CD4-positive, alpha-beta T cell treated with Interleukin-12 subunit alpha and Interleukin-12 subunit beta, for 1 hour (primary cell): ENCODE measurements at regions not wholly inside any gene's neighbourhood (a gene's known extent, or its start where the extent isn't known, plus 50 kb on each side); places are given as distances from the start of the nearest gene placed in this dataset.

ENCODE experiments used
- DNase-seq: peaks from one replicate; pipeline ENCODE4 v3.0.0-alpha.2; 2020

DNA sequence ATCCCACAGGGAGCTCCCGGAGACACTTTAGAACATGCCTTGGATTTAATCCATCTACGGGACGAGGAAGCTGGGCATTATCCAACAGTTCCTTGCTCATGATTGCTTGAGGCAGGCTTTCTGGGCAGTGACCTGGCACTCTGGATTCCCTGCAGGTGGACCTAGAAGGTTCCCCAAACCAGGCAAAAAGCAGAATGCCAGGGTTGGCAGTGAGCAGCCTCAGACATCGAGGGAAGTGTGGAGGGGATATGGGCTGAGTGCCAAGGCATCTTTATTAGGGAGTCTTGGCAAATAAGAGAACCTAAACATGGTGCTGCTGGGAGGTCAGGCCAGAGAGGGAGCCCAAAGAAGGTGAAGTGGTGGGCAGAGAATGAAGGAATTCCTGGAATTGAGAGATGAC lies 158.5 kb downstream of the CD83 start:
- DNase-seq = no peak

DNA sequence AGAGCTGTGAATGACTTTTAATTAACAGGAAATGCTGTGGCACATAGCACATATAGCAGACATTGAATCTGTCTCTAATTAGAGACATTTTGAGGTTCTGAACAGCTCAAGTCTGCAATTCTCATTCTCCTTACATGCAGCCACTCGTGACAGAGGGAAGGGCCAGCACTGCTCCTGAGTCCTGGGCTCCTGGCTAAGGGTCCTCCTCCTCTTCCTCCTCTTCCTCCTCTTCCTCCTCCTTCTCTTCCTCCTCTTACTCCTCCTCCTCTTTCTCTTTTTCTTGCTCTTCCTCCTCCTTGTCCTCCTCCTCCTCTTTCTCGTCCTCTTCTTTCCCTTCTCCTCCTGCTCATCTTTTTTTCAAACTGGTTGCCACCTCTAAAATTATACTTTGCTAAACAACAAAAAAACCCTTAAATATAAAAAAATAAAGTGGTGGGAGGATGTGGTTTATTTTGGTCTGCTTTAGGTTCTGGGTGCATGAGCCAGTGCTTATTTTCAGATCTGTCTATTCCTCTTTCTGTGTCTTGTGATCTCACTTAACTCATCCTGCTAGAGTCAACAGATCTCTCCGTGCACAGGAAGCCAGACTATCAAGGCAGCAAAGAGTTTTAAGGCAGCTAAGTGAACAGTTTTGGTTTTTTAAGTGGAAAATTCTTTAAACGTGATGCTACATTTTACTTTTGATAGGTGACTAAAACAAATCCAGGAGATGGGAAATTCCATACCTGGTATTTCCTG lies 159.3 kb downstream of the CD83 start:
- peak; percentile 45 for DNase-seq

DNA sequence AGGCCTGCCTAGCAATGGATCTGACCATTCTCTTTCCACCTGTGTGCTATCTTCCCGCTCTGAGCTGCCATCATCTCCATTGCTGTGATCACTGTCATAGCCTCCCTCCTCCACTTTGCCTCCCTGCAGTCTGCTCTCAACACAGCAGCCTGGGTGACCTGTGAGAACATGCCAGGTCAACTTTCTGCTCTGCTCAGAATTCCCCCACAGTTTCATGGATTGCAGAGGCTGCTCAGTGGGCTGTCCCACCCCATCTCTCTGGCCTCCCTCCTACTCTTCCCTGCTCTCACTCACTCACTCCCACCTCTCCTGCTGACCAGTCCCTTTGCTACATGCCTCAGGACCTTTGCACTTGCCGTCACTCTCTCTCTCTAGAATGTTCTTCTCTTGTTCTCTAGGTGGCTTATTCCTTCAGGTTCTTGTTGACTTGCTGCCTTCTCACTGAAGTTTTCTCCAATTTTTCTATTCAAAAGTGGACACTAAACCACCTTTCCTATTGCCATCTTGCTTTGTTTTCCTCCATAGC lies 159.9 kb downstream of the CD83 start:
- DNase-seq = no peak

DNA sequence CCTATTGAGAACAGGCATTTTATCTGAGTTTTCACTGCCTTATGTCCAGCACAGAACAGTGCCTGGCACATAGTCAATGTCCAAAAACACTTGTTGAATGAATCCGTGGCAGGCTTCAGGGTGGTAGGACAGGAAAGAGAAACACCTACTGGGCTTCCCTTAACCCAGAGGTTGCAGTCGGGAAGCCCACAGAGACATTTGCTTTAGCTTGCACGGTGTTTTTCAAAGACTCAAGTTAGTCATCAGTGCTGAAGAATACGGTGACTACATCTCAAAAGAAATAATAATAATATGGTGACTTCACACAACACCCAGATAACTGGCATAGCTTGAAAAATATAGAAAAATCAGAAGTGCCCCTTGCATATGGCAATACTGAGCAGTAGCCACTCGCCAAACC lies 160.4 kb downstream of the CD83 start:
- no peak for DNase-seq

DNA sequence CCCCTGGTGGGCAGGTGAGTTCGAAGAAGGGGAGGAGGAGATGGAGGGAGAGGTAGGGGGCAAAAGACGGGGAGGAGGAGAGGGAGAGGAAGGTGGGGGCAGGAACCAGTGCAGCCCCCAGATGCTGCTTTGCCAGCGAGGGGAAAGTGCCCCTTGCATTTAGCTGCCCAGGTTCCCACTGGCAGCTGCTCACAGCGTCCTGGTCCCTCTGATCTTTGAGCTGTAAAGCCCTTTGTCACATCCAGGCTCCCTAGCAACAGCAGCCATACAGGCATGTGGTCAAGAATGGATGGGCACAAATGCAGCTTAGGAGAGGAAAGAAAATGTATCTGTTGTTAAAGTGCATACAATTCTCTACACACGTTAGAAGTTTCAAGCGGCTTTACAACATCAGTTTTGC lies 160.9 kb downstream of the CD83 start:
- no peak for DNase-seq

DNA sequence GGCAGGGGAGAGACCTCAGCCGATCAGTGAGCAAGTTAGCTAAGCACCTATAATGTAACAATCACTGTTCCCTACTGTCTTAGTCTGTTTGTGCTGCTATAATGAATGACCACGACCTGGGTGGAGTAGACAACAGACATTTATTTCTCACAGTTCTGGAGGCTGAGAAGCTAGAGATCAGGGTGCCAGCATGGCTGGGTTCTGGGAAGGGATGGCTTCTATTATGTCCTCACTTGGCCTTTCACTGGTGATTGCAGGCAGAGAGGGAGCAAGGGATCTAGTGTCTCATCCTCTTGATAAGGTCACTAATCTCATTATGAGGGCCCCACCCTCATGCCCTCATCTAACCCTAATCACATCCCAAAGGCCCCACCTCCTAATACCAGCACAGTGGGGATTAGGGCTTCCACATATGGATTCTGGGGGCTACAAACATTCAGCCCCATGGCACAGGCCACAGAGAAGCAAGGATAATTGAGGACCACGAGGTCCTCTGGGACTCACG lies 162.5 kb downstream of the CD83 start:
- no peak for DNase-seq

DNA sequence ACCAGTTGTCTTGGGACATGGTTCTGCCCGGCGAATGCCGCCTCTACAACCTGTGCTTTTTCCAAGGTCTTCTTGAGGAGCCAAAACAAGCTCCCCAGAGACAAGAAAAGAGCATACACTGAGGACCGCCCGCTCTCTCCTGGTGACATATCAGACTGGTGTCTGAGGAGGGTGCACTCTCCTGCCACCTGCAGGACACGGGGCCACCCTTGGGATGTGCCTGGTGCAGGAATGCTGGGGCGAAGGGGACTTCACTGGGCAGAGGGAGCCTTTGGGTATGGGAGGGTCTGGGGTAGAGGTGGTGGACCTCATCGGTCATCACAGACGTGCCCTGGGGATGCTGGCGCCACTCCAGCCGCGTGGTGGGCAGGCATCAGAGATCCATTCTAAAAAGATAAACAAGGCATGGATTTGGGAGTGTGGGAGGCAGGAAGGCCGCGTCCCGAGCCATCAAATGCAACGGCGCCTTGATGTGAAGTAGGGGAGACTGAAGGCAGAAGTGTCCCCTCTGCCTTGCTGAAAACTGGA lies 163.3 kb downstream of the CD83 start:
- no peak for DNase-seq

DNA sequence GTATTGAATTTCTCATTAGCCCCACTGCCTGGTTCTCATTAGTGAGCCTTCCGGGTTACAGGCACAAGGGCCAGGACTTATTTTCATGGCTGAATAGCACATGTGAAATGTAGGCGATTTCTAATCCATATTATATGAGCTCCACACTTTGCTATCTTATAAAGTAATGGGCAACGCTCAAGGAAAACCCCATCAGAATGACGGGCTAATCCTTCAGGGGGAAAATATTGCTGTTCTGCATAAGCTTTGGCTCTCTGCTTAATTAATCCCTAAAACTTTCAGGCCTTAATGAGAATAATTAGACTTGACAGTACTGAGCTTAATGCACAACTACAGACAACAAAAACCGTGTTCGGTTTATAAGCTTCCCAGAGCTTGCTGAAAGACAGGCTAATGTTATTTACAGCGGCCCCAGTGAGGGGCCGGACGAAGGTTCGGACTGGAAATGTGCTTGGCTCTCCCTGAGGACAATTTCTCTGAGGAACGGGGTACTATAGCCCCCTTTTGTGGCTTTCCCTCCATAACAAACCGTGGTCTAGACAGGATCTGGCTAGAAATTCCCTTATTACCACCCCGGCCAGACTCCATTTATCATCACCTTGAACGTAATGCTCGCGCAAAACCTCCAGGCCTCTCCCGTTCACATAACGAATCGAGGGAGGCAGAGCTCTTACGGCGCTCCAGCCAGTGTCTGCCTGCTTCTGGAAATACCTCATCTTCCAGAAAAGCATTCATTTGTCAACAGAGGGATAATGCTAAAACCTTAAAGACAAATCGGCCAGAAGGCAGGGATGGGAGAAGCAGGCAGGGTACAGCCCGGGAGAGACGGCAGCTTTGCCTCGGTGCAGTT lies 164.5 kb downstream of the CD83 start:
- no peak for DNase-seq

DNA sequence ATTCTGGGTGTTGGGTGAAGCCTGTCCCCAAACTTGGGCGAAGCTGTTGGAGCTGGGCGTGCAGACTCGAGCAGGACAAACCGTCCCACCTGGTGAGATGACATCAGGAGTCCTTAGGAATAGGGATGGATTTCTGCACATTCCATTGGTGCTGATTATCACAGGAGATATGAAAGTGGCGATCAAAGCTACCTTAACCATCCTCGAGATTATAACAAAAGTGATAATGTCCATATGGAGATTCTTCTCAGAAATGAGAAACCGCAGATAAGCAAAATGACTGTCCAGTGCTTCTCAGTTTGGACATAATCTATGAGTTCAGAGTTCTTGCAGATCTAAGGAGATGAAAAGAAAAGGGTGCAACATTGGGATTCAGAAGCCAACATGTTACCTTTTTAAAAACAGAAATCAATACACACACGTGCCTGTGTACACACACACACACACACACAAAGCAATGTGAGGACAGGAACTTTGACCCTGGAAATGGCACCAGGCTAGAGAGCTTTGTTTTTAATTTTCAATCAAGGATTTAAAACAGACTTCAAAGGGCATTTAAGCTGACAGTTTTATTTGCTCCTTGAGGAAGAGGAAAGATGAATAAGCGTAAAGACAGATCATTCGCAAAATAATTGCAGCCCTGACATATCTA lies 165.4 kb downstream of the CD83 start:
- DNase-seq = no peak

DNA sequence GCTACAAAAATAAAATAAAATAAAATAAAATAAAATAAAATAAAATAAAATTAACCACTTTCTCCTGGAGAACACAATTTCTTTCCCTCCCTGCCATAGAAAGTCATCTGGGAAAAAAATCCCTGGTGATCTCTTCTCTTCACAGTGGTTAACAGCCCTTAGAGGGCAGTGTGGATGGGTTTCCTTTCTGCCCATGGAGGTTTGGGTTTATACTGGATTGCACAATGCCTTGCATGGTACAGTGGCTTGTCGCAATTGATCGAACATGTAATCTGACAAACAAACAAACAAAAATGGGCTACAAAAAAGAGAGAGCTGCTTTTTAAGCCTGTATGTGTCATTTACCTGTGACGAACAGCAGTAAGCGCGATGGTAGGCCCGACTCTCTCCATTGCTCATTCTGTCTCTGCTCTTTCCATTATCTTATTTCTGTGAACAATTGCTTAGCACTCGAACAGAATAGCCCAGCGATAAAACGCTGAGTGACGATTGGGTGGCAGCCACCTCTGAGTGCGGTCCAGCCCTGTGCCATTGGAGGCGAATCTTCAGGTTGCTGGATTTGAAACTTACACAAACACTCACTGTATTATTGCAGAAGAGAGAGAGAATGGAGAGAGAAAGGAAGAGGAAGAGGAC lies 166.1 kb downstream of the CD83 start:
- no peak for DNase-seq

DNA sequence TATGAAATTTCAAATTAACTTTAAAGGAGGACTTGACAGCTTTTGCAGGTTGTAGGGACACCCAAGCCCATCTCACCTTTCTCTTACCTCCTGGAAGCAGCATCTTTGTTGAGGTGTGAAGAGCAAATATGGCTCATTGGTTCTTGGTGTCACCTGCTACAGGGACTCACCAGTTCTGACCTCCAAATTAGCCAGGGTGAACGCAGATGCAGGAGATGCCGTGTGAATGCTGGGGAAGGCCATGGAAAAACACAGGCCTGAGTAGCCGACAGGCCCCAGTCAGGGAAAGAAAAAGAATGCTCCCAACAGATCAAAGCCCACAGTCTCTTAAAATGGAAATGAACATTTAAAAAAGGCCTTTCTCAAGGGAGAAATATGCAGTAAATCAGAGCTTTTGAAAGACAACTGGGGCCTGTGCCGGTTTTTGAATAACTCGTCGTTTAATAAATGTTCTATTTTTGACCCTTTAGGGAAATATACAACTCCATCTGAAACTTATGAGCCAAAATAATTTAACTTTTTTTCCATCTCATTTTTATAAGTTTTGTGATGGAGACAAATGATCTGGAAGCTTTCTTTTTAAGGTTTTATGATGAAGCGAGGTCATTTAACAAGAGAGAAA lies 167.5 kb downstream of the CD83 start:
- DNase-seq = no peak

DNA sequence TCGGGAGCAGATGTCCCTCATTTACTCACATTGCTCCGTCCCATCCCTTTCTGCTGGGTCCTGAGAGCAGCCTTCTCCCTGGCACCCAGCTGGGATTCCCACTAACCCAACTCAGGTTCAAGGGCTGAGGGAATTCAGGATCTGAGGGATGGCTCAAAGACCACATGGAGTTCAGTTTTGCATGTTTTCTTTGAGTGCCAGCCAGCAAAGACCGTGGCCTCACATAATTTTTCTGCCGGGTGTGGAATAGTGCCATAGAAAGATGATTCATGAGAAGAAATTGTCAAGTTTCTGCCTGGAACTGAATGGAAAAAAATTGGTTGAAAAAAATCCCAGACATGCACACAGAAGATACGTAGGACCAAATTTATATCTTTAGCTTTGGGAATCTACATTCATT lies 168.6 kb downstream of the CD83 start:
- DNase-seq = no peak

DNA sequence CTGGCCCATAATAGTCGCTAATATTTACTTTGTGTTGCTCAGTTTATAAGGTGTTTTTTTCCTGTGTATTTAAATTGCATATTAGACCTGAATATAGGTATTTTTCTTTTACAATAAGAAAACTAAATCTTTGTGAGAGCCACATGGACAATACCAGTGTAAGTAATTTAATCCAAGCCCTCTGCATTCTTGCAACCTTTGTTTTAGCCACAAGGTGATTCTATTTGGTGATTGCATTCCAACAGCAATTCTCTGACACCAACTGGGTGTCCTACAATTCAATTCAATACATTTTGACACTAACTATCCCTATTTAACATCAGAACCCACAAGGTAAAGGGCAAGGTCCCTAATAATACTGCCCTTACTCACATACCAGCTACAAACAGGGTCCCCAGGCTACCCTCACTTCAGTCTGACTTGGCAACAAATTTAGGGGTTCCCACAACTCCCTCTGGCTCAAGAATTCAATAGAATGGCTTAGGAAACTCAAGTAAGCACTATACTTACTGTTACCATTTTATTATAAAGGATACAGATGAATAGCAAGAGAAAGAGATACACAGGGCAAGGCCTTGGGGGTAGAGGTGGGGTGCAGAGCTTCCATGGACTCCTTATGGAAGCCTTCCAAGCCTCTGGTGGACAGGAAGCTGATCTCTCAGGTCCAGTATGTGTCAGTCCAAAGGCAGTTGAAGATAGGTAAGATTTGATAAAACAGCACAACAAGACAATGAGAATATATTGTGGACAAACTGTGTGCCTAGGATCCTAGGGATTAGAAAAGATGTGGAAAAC lies 169.3 kb downstream of the CD83 start:
- no peak for DNase-seq

DNA sequence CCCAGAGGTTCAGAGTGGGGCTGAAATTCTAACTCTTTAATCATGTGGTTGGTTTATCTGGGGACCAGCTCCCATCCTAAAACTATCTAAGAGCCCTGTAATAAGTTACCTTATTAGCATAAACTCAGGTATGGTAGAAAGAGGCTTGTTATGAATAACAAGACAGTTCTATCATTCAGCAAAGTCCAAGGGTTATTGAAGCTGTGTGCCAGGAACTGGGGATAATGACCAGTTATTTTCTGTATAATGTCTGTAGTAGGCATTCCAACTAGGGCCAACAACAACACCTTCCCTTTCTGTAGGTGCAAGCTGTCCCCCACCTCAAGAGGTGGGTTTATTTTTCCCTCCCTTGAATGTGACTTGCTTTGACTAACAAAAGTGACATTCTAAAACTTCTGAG lies 170.1 kb downstream of the CD83 start:
- no peak for DNase-seq

DNA sequence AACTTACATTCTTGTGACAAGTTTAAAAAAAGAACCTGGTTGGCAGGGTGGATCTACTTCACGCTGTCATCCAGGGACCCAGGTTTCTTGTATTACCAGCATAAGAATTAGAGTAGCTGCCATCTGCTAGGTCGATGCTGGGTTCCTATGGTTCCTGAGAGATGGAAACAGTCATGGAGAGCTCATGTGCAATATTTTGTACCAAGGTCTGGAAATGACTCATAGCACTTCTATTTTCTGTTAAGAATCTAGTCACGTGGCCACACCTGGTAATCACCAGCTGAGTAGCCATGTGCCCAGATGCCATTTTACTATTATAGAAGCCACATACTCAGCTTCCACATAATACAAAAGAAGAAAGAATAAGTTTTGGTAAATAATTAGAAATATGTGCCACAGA lies 171.3 kb downstream of the CD83 start:
- no peak for DNase-seq

DNA sequence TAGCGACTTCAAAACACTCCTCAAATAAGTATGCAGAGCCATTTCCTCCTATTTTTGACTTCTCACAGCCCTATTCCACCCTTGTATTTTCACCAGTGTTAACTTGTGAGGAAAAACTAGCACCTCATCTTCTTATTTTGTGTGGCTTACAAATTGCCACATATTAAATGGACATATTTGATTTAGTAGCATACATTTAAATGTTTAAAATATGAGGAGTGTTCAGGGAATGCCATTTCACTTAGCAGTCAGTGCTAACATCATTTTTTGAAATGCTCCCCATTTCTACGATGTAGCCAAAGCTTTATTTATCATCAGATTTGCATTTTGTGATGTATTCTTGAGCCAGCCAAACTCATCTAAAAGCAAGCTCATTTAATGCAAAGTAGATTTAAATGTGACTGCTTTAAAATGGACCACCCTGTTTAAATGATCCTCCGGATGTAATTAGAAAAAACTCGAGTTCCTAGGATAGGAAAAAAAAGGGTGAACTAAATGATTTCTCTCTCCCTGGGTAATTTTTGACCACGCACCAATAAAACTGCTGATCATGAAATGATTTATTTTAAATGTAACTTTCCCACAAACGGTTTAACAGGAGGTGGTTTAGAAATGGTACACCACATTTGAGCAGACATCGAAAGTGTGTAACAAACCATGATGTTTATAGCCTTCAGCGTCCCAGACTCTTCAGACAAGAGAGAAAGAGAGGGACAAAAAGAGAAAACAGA lies 172.6 kb downstream of the CD83 start:
- DNase-seq = no peak

DNA sequence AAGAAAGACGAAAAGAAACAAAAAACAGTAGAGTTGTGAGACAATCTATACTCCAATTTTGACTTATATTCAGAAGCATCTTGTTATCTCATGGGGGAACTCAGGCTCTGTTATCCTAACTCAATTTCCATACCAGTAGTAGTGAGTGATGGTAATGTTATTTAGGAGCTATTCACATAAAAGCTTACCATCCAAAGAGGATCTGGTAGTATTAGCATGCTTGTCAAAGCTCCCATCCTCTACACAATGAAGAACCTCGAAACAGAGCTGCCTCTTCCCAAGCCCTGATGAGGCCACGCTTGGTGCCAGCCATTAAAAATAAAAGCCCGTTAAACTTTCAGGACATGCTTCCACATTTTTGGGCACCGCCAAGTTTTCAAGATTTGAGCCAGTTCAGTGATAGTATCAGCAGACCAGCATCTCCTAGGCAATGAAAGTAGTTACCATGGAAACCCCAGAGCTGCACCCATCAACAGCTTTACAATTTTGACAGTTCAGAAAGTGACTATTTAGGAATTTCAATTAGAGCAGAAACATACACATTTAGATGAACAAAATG lies 173.3 kb downstream of the CD83 start:
- DNase-seq = no peak

DNA sequence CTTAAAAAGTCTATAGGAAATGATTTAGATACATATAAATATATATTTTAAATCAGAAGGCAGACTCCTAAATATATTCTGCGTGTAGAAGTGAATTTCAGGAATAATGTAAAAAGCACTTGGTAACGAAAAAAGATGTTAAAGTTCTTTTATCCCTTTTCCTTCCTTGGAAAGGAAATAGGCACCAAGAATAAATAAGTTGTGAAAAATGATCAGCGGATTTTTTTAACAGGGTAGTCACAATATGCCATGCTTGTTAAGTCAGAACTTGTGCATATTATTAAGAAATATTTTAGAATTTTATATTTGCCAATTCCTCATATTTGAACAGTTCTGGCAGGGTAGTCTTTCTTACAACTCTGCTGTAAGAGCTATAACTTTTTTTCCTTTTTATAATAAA lies 173.8 kb downstream of the CD83 start:
- DNase-seq = no peak

DNA sequence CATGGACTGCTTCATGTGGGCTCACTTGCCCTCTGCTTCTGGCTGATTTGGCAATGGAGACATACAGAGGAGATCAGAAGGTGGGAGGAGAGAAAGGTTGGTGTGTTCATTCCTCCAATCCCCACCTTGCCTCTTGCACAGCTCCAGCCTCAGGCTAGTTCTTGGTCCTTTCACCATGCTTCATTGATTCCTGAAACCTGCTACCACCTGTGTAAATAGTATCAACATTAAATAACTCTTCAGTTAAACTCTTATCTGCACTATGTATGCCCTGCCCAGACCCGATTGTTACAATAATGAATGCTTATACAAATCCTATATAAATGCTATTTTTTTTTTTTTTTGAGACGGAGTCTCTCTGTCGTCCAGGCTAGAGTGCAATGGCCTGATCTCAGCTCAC lies 174.5 kb downstream of the CD83 start:
- no peak for DNase-seq

DNA sequence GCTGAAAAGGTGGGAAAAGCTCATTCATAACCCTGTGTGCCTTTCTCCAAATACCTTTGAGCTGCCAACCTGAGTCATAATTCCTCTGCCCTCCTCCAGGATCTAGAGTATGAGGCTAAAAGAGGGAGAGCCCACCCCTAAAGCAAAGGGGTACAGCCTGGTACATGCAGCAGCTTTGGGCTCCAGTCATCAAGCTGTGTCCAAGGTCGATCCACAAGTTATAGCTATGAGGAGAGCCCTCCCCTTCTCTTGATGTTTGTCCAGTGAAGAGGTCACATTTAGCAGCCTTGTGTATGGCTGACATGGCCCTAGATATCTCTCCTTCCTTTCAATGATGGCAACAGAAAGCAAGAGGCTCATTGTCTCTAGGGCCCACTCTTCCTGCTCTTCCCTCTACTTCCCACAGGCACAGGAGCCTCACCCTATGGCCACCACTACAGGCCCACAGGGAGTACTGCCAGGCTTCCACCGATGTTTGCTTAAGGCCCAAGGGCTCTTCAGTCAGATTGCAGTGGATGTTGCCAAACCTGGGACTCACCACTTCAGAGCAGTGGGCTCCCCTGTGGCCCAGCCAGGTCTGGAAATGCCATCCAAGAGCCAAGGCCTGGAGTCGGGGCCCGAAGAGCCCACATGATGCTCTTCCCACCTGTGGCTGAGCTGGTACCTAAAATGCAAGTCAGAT lies 176.8 kb downstream of the CD83 start:
- no peak for DNase-seq
